GM21423 (cell line): ENCODE measurements at regions not wholly inside any gene's neighbourhood (a gene's known extent, or its start where the extent isn't known, plus 50 kb on each side); places are given as distances from the start of the nearest gene placed in this dataset.

Experiments
- ATAC-seq: cut with Tn5 transposase; IDR thresholded peaks from one replicate; pipeline ENCODE4 v1.9.1; 2021; ENCODE audit warnings: mild to moderate bottlenecking, moderate library complexity; ENCODE audit not compliant: unreplicated experiment

GRCh38 chr3:84023842-84024241, 934.9 kb upstream of the CADM2 start:
- ATAC-seq, result no peak

- ATAC-seq, result no peak
These were observed 919.7 kb upstream of the CADM2 start for GRCh38 chr3:84039099-84039498.

- ATAC-seq, result no peak
These were observed 916.2 kb upstream of the CADM2 start for GRCh38 chr3:84042399-84043106.

GRCh38 chr3:84066915-84067314, 891.9 kb upstream of the CADM2 start:
- ATAC-seq, result no peak

GRCh38 chr3:84073664-84074063, 885.1 kb upstream of the CADM2 start:
- no peak for ATAC-seq

GRCh38 chr3:84074767-84075166, 884.0 kb upstream of the CADM2 start:
- no peak for ATAC-seq

- ATAC-seq, result no peak
These were observed 881.3 kb upstream of the CADM2 start for GRCh38 chr3:84077479-84077878.

GRCh38 chr3:84082726-84083125, 876.1 kb upstream of the CADM2 start:
- ATAC-seq, result no peak

GRCh38 chr3:84092907-84093306, 865.9 kb upstream of the CADM2 start:
- ATAC-seq, result no peak

GRCh38 chr3:84096188-84096587, 862.6 kb upstream of the CADM2 start:
- ATAC-seq, result no peak

- ATAC-seq, result no peak
These were observed 857.9 kb upstream of the CADM2 start for GRCh38 chr3:84100861-84101260.

- no peak for ATAC-seq
These were observed 850.3 kb upstream of the CADM2 start for GRCh38 chr3:84108442-84108971.

GRCh38 chr3:84109911-84110310, 848.9 kb upstream of the CADM2 start:
- no peak for ATAC-seq

- ATAC-seq, result no peak
These were observed 848.0 kb upstream of the CADM2 start for GRCh38 chr3:84110787-84111186.

GRCh38 chr3:84125201-84125721, 833.5 kb upstream of the CADM2 start:
- no peak for ATAC-seq

- no peak for ATAC-seq
These were observed 833.0 kb upstream of the CADM2 start for GRCh38 chr3:84125760-84126159.

GRCh38 chr3:84126160-84126559, 832.6 kb upstream of the CADM2 start:
- no peak for ATAC-seq

- no peak for ATAC-seq
These were observed 830.8 kb upstream of the CADM2 start for GRCh38 chr3:84128024-84128423.

GRCh38 chr3:84136425-84136824, 822.4 kb upstream of the CADM2 start:
- ATAC-seq, result no peak

GRCh38 chr3:84140631-84141030, 818.2 kb upstream of the CADM2 start:
- no peak for ATAC-seq

GRCh38 chr3:84141571-84141970, 817.2 kb upstream of the CADM2 start:
- ATAC-seq, result no peak

- ATAC-seq, result no peak
These were observed 793.5 kb upstream of the CADM2 start for GRCh38 chr3:84165328-84165727.

- no peak for ATAC-seq
These were observed 783.3 kb upstream of the CADM2 start for GRCh38 chr3:84175449-84175848.
